Suprapubic skin (tissue), 4 donors: ENCODE measurements at regions not wholly inside any gene's neighbourhood (a gene's known extent, or its start where the extent isn't known, plus 50 kb on each side); places are given as distances from the start of the nearest gene placed in this dataset.

Experiments
- POLR2A ChIP-seq, 2 donors: fragments of 450-650 bp; IDR thresholded peaks; one replicate each; pipeline ENCODE4 v1.6.1; 2017; ENCODE audit warnings: antibody characterized with exemption in 2 of 2, mild to moderate bottlenecking in 2 of 2, moderate library complexity in 2 of 2
- POLR2AphosphoS5 ChIP-seq, 3 donors: sonication (generic); formaldehyde crosslinking; IDR thresholded peaks; one replicate each; pipeline ENCODE4 v1.6.1; 2017; ENCODE audit warnings: antibody characterized with exemption in 3 of 3
- TF ChIP-seq, protein P1 (sequence below), 2 donors: fragments of 200-600 bp in 1 of 2; fragments of 450-650 bp in 1 of 2; sonication (generic) in 1 of 2; IDR thresholded peaks; one replicate each; pipeline ENCODE4 v1.5.1; 2016 to 2019; ENCODE audit warnings: antibody characterized with exemption in 2 of 2, mild to moderate bottlenecking in 1 of 2, moderate library complexity in 1 of 2

DNA sequence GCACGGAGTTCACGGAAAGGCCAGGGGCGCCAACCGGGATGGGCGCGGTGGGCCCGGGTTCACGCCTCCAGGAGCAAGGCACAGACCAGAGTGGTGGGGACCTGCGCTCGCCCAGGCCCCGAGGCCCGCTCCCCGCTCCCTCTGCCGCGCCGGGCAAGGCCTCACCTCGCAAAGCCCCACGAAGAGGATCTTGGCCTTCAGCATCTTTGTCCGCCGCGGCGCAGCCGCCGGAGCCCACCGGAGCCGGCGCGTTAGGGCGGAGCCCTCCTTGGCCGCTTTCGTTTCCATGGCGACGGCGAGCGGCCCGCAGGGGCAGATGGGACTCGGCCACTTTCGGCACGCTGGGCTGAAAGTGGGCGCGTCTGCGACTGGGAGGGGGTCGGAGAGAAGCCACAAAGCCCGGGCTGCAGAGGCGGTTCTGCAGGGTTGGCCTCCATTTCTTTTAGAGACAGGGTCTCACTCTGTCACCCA, 944.4 kb upstream of the ZNF722 start:
- TF ChIP-seq, protein P1, sequence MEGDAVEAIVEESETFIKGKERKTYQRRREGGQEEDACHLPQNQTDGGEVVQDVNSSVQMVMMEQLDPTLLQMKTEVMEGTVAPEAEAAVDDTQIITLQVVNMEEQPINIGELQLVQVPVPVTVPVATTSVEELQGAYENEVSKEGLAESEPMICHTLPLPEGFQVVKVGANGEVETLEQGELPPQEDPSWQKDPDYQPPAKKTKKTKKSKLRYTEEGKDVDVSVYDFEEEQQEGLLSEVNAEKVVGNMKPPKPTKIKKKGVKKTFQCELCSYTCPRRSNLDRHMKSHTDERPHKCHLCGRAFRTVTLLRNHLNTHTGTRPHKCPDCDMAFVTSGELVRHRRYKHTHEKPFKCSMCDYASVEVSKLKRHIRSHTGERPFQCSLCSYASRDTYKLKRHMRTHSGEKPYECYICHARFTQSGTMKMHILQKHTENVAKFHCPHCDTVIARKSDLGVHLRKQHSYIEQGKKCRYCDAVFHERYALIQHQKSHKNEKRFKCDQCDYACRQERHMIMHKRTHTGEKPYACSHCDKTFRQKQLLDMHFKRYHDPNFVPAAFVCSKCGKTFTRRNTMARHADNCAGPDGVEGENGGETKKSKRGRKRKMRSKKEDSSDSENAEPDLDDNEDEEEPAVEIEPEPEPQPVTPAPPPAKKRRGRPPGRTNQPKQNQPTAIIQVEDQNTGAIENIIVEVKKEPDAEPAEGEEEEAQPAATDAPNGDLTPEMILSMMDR (IDR thresholded peaks at IDR 0.05): no peak
- no peak for TF ChIP-seq POLR2A (IDR thresholded peaks at IDR 0.05)
- no peak for TF ChIP-seq POLR2AphosphoS5 (IDR thresholded peaks at IDR 0.05)
